ENCODE measurements at regions not wholly inside any gene's neighbourhood (a gene's known extent, or its start where the extent isn't known, plus 50 kb on each side); places are given as distances from the start of the nearest gene placed in this dataset.

GRCh38 chr13:67493835-67494234, 263.7 kb upstream of the PCDH9 start:
- DNase-seq (ENCODE audit: low spot score) = no peak
- no peaks in the 10 kb centered on the region for H3K27me3 ChIP-seq (ENCODE audit: control insufficient read depth in 4 of 4, insufficient read depth in 4 of 4, low read length in 3 of 4)
- TF ChIP-seq HNF4G (IDR thresholded peaks at IDR 0.05) (no peak), REST (IDR thresholded peaks at IDR 0.05) (no peak), NR2F2 (IDR thresholded peaks at IDR 0.05) (no peak), GABPA (IDR thresholded peaks at IDR 0.05 in 1 of 2, conservative IDR thresholded peaks at IDR 0.05 in 1 of 2) (no peak)
- H3K9me3 ChIP-seq (ENCODE audit: control insufficient read depth in 4 of 4, low read length in 3 of 4) = no peaks in the 10 kb centered on the region
- no peak overlapping the region for H3K27ac ChIP-seq (ENCODE audit: low read depth in 1 of 2, low read length in 2 of 2)
- no peaks in the 10 kb centered on the region for H3K4me1 ChIP-seq (ENCODE audit: control insufficient read depth in 4 of 4, insufficient read depth in 4 of 4, low read length in 3 of 4)
- 17% methylated on average over 1 of the region's 1 CpG for WGBS
- H3K9ac ChIP-seq (ENCODE audit: low read depth in 1 of 2, low read length in 2 of 2) = no peak overlapping the region
- H3K4me3 ChIP-seq (ENCODE audit: low read depth in 1 of 3, low read length in 3 of 3) = no peak overlapping the region
- no peaks in the 10 kb centered on the region for H3K36me3 ChIP-seq (ENCODE audit: control insufficient read depth in 4 of 4, insufficient read depth in 3 of 4, low read depth in 1 of 4, low read length in 3 of 4)

- no peak for DNase-seq (ENCODE audit: low spot score)
- H3K27ac ChIP-seq (ENCODE audit: low read depth in 1 of 2, low read length in 2 of 2) = no peak overlapping the region
- no peak overlapping the region for H3K4me3 ChIP-seq (ENCODE audit: low read depth in 1 of 3, low read length in 3 of 3)
- TF ChIP-seq NR2F2 (IDR thresholded peaks at IDR 0.05) (no peak), FOXA1 (IDR thresholded peaks at IDR 0.05) (no peak), MAX (IDR thresholded peaks at IDR 0.05) (no peak), ZBTB33 (IDR thresholded peaks at IDR 0.05) (no peak), EGR1 (IDR thresholded peaks at IDR 0.05; ENCODE audit: low read depth in 2 of 2) (no peak), HNF4G (IDR thresholded peaks at IDR 0.05) (no peak), YY1 (IDR thresholded peaks at IDR 0.05) (no peak), GABPA (IDR thresholded peaks at IDR 0.05 in 1 of 2, conservative IDR thresholded peaks at IDR 0.05 in 1 of 2) (no peak), ATF3 (IDR thresholded peaks at IDR 0.05) (no peak), RXRA (IDR thresholded peaks at IDR 0.05) (no peak), TAF1 (conservative IDR thresholded peaks at IDR 0.05) (no peak), JUND (IDR thresholded peaks at IDR 0.05) (no peak), CTCF (IDR thresholded peaks at IDR 0.05; ENCODE audit: low read depth, low read length, missing input control) (no peak), REST (IDR thresholded peaks at IDR 0.05) (no peak)
- 54% methylated on average over 2 of the region's 2 CpGs for WGBS
- H3K4me1 ChIP-seq (ENCODE audit: control insufficient read depth in 4 of 4, insufficient read depth in 4 of 4, low read length in 3 of 4) = no peaks in the 10 kb centered on the region
- H3K27me3 ChIP-seq (ENCODE audit: control insufficient read depth in 4 of 4, insufficient read depth in 4 of 4, low read length in 3 of 4) = no peaks in the 10 kb centered on the region
- H3K9me3 ChIP-seq (ENCODE audit: control insufficient read depth in 4 of 4, low read length in 3 of 4) = no peaks in the 10 kb centered on the region
- H3K9ac ChIP-seq (ENCODE audit: low read depth in 1 of 2, low read length in 2 of 2) = no peak overlapping the region
- no peaks in the 10 kb centered on the region for H3K36me3 ChIP-seq (ENCODE audit: control insufficient read depth in 4 of 4, insufficient read depth in 3 of 4, low read depth in 1 of 4, low read length in 3 of 4)
Observed at GRCh38 chr13:67489016-67489415, 258.9 kb upstream of the PCDH9 start.
